Keratinocyte (primary cell): ENCODE measurements at regions not wholly inside any gene's neighbourhood (a gene's known extent, or its start where the extent isn't known, plus 50 kb on each side); places are given as distances from the start of the nearest gene placed in this dataset.

ENCODE experiments used
- DNase-seq: peaks from one replicate; pipeline ENCODE4 v3.0.0-alpha.2; 2011; ENCODE audit warnings: low read depth, missing footprints, low spot score
- FAIRE-seq: peaks from 2 replicates; lab custom pipeline; 2011; peaks lifted over from hg19 to GRCh38; lab: Jason Lieb, UNC
- H2AFZ ChIP-seq: 2 replicates; pipeline ENCODE4 v1.6.0; 2012; ENCODE audit warnings: low read length, control low read depth, inconsistent platforms; ENCODE audit not compliant: control insufficient read depth
- H3K27ac ChIP-seq: 2 replicates; pipeline ENCODE4 v1.5.1; 2011; ENCODE audit warnings: low read length; ENCODE audit not compliant: control insufficient read depth, insufficient read depth
- H3K27me3 ChIP-seq: 3 replicates; pipeline ENCODE4 v1.6.0; 2011; ENCODE audit warnings: low read length; ENCODE audit not compliant: control insufficient read depth, insufficient read depth; ENCODE audit errors: extremely low read depth
- H3K36me3 ChIP-seq, 2 experiments: 2 replicates in 1 of 2; 3 replicates in 1 of 2; pipeline ENCODE4 v1.5.1; 2011; ENCODE audit warnings: low read length in 2 of 2, mild to moderate bottlenecking in 1 of 2; ENCODE audit not compliant: control insufficient read depth in 2 of 2, insufficient read depth in 2 of 2; ENCODE audit errors: extremely low read depth in 1 of 2
- H3K4me1 ChIP-seq: 3 replicates; pipeline ENCODE4 v1.5.1; 2011; ENCODE audit warnings: low read length; ENCODE audit not compliant: control insufficient read depth, insufficient read depth; ENCODE audit errors: extremely low read depth
- H3K4me2 ChIP-seq: 3 replicates; pipeline ENCODE4 v1.6.0; 2011; ENCODE audit warnings: low read depth, low read length; ENCODE audit not compliant: control insufficient read depth, insufficient read depth; ENCODE audit errors: extremely low read depth
- H3K4me3 ChIP-seq, 3 experiments: fragments of 200-600 bp in 1 of 3; sonication (generic) in 1 of 3; 2 replicates in 2 of 3; 3 replicates in 1 of 3; pipeline ENCODE4 v1.5.1; 2011 to 2016; ENCODE audit warnings: low read length in 3 of 3, mild to moderate bottlenecking in 3 of 3, control low read depth in 2 of 3, inconsistent platforms in 1 of 3, low read depth in 1 of 3, mixed read lengths in 1 of 3, mixed run types in 1 of 3, moderate library complexity in 1 of 3; ENCODE audit not compliant: control insufficient read depth in 2 of 3, insufficient read depth in 2 of 3; ENCODE audit errors: extremely low read depth in 1 of 3
- H3K79me2 ChIP-seq: 2 replicates; pipeline ENCODE4 v1.6.0; 2012; ENCODE audit warnings: low read length; ENCODE audit not compliant: control insufficient read depth, insufficient read depth
- H3K9ac ChIP-seq: 3 replicates; pipeline ENCODE4 v1.6.0; 2011; ENCODE audit warnings: low read length; ENCODE audit not compliant: control insufficient read depth, insufficient read depth; ENCODE audit errors: extremely low read depth
- H3K9me1 ChIP-seq: 3 replicates; pipeline ENCODE4 v1.6.0; 2011; ENCODE audit warnings: low read length; ENCODE audit not compliant: control insufficient read depth, insufficient read depth; ENCODE audit errors: extremely low read depth
- H3K9me3 ChIP-seq: 2 replicates; pipeline ENCODE4 v1.5.1; 2012; ENCODE audit warnings: low read depth, low read length; ENCODE audit not compliant: control insufficient read depth
- H4K20me1 ChIP-seq: 3 replicates; pipeline ENCODE4 v1.6.0; 2011; ENCODE audit warnings: low read length; ENCODE audit not compliant: control insufficient read depth, insufficient read depth; ENCODE audit errors: extremely low read depth
- EZH2 ChIP-seq: IDR thresholded peaks from one replicate; pipeline ENCODE4 v1.6.1; 2012; ENCODE audit warnings: inconsistent platforms, mild to moderate bottlenecking, low read length, moderate library complexity
- dilution Hi-C: fragments of 300-500 bp; cut with MboI; formaldehyde crosslinking; loops from one replicate; pipeline ENCODE4 v1.7.0; 2020; ENCODE audit warnings: low sequenced_read_pairs; ENCODE audit not compliant: extremely low pct_ligation_motif_present
- TF ChIP-seq, protein P1 (sequence below), 3 experiments: IDR thresholded peaks in 1 of 3; conservative IDR thresholded peaks in 1 of 3; optimal IDR thresholded peaks in 1 of 3; 2 replicates in 2 of 3; 3 replicates in 1 of 3; pipeline versions ENCODE3 to v1.5.1; 2011; ENCODE audit warnings: low read length in 3 of 3, mild to moderate bottlenecking in 3 of 3, moderate library complexity in 2 of 3, control low read depth in 1 of 3, inconsistent platforms in 1 of 3; ENCODE audit not compliant: insufficient read depth in 2 of 3; ENCODE audit errors: extremely low read depth in 1 of 3

DNA sequence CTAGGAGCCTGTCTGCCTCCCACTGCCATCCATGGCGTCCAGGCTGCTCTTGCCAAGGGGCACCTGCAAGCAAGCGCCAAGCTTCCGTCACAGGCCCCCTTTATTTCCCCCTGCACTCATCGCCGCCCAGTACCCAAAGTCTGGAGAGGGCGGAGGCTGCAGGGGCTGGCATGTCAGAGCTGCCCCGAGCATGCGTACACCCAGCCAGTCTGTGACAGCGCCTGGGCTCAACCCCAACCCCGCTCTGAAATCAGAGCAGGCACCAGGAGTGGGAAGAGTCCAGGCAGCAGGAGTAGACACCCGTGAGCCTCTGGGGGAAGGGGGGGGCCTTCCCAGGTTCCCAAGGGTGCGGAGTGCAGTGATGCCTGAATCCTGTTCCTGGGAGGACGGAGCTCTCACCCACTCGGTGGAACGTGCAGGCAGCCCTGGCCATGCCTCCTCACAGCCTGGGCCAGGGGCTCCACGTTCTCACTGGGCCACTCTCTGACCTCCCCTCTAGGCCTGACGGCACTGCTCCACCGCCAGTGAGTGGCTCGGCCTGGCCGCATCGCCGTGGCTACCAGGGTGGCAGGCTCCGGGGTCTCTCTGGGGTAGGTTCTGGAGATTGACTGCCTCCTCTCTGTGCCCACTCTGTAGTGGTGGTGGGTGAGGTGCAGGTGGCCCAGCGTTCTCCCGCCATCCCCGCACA, 469.0 kb downstream of the CDH9 start:
- dilution Hi-C loops, result no loop called here
- Histone ChIP-seq H3K9me1 (no peaks in the 10 kb centered on the region), H3K4me2 (no peak overlapping the region), H4K20me1 (no peaks in the 10 kb centered on the region), H3K27ac (no peak overlapping the region), H3K9me3 (peaks cover 7% of the 10 kb centered on the region), H2AFZ (no peak overlapping the region), H3K79me2 (no peaks in the 10 kb centered on the region), H3K4me1 (no peaks in the 10 kb centered on the region), H3K27me3 (no peaks in the 10 kb centered on the region), H3K4me3 (no peak overlapping the region), H3K9ac (no peak overlapping the region), H3K36me3 (no peaks in the 10 kb centered on the region)
- no peak for TF ChIP-seq EZH2
- TF ChIP-seq, protein P1, sequence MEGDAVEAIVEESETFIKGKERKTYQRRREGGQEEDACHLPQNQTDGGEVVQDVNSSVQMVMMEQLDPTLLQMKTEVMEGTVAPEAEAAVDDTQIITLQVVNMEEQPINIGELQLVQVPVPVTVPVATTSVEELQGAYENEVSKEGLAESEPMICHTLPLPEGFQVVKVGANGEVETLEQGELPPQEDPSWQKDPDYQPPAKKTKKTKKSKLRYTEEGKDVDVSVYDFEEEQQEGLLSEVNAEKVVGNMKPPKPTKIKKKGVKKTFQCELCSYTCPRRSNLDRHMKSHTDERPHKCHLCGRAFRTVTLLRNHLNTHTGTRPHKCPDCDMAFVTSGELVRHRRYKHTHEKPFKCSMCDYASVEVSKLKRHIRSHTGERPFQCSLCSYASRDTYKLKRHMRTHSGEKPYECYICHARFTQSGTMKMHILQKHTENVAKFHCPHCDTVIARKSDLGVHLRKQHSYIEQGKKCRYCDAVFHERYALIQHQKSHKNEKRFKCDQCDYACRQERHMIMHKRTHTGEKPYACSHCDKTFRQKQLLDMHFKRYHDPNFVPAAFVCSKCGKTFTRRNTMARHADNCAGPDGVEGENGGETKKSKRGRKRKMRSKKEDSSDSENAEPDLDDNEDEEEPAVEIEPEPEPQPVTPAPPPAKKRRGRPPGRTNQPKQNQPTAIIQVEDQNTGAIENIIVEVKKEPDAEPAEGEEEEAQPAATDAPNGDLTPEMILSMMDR (optimal IDR thresholded peaks at IDR 0.05 in 1 of 3, IDR thresholded peaks at IDR 0.05 in 1 of 3, conservative IDR thresholded peaks at IDR 0.05 in 1 of 3; ENCODE audit: extremely low read depth in 1 of 3, insufficient read depth in 2 of 3, low read length in 3 of 3), result no peak
- FAIRE-seq, result no peak
- DNase-seq, result no peak

DNA sequence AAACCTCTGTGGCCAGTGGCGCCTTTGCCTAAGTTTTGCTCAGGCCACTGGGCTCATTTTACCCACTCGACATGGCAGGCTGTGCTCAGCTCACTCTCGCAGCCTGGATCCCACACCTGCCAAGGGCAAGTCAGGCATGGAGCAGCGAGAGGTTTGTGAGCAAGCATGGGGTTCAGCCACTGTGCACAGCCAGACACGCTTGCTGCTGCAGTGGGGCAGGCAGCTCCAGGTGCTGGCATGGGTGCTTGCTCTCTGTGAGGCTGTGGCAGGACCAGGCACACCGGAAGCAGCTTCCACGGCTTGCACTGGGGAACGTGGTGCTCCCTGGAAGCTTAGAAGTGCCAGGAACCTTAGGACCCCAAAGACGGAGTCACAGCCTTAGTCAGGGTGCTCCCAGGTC, 470.1 kb downstream of the CDH9 start:
- no peaks in the 10 kb centered on the region for H3K4me1 ChIP-seq
- no peak overlapping the region for H3K9ac ChIP-seq
- TF ChIP-seq EZH2, result no peak
- TF ChIP-seq, protein P1 (optimal IDR thresholded peaks at IDR 0.05 in 1 of 3, IDR thresholded peaks at IDR 0.05 in 1 of 3, conservative IDR thresholded peaks at IDR 0.05 in 1 of 3; ENCODE audit: extremely low read depth in 1 of 3, insufficient read depth in 2 of 3, low read length in 3 of 3), result no peak
- DNase-seq, result no peak
- H3K9me3 ChIP-seq, result peaks cover 7% of the 10 kb centered on the region
- no peak overlapping the region for H3K27ac ChIP-seq
- H3K36me3 ChIP-seq, result no peaks in the 10 kb centered on the region
- no peak overlapping the region for H2AFZ ChIP-seq
- no peak overlapping the region for H3K4me2 ChIP-seq
- no peaks in the 10 kb centered on the region for H3K79me2 ChIP-seq
- H3K9me1 ChIP-seq, result no peaks in the 10 kb centered on the region
- no peak overlapping the region for H3K4me3 ChIP-seq
- no peak for FAIRE-seq
- dilution Hi-C loops, result no loop called here
- no peaks in the 10 kb centered on the region for H3K27me3 ChIP-seq
- H4K20me1 ChIP-seq, result no peaks in the 10 kb centered on the region
